HEK293 (cell line): ENCODE measurements at regions not wholly inside any gene's neighbourhood (a gene's known extent, or its start where the extent isn't known, plus 50 kb on each side); places are given as distances from the start of the nearest gene placed in this dataset.

Source experiments
- CTCF ChIA-PET: fragments of 350-600 bp; formaldehyde crosslinking; extraction: SDS; loops from one replicate; lab custom pipeline; 2021; ENCODE audit warnings: antibody characterized with exemption; lab: Yijun Ruan, JAX
- POLR2A ChIA-PET: fragments of 300-600 bp; formaldehyde crosslinking; extraction: SDS; loops from one replicate; lab custom pipeline; 2020; ENCODE audit warnings: antibody characterized with exemption, inconsistent platforms; lab: Yijun Ruan, JAX
- H3K27ac ChIP-seq: fragments of 200-500 bp; sonication (Bioruptor generic); 2 replicates; pipeline ENCODE4 v1.5.1; 2014; ENCODE audit warnings: low read depth, low read length, control low read depth, inconsistent platforms; ENCODE audit errors: extremely low read depth
- H3K36me3 ChIP-seq, 2 experiments: fragments of 200-500 bp in 1 of 2; sonication (Bioruptor generic) in 1 of 2; 1 replicate in 1 of 2; 2 replicates in 1 of 2; pipeline ENCODE4 v1.5.1; 2014 to 2017; ENCODE audit warnings: inconsistent platforms in 2 of 2, low read length in 2 of 2; ENCODE audit not compliant: control insufficient read depth in 2 of 2, insufficient read depth in 1 of 2
- H3K4me1 ChIP-seq: fragments of 200-500 bp; sonication (Bioruptor generic); 2 replicates; pipeline ENCODE4 v1.5.1; 2014; ENCODE audit warnings: mild to moderate bottlenecking, low read length, inconsistent platforms; ENCODE audit not compliant: control insufficient read depth, insufficient read depth
- H3K4me3 ChIP-seq: 2 replicates; pipeline ENCODE4 v1.5.1; 2011; ENCODE audit warnings: low read depth, mild to moderate bottlenecking, control low read depth, low read length, moderate library complexity
- H3K9me3 ChIP-seq: fragments of 200-500 bp; sonication (Bioruptor generic); 2 replicates; pipeline ENCODE4 v1.5.1; 2014; ENCODE audit warnings: low read depth, low read length, inconsistent platforms; ENCODE audit not compliant: control insufficient read depth, insufficient read depth
- MEIS1 ChIP-seq: sonication (generic); formaldehyde crosslinking; IDR thresholded peaks from 2 replicates; pipeline ENCODE4 v1.8.1; 2022; ENCODE audit warnings: missing genetic modification reagents, mild to moderate bottlenecking, borderline replicate concordance
- TSHZ1 ChIP-seq: fragments of 450-650 bp; formaldehyde crosslinking; IDR thresholded peaks from 2 replicates; pipeline ENCODE4 v1.5.1; 2016; ENCODE audit warnings: missing biosample characterization, missing genetic modification characterization, borderline replicate concordance
- ZBTB48 ChIP-seq: fragments of 450-650 bp; formaldehyde crosslinking; IDR thresholded peaks from 2 replicates; pipeline ENCODE4 v1.5.1; 2016; ENCODE audit warnings: missing biosample characterization, missing genetic modification characterization
- ZNF10 ChIP-seq: fragments of 450-650 bp; formaldehyde crosslinking; IDR thresholded peaks from 2 replicates; pipeline ENCODE4 v1.5.1; 2017; ENCODE audit warnings: missing biosample characterization, missing genetic modification characterization
- ZNF112 ChIP-seq: fragments of 450-650 bp; formaldehyde crosslinking; IDR thresholded peaks from 2 replicates; pipeline ENCODE4 v1.5.0; 2017; ENCODE audit warnings: missing biosample characterization, missing genetic modification characterization
- ZNF121 ChIP-seq: fragments of 450-650 bp; formaldehyde crosslinking; IDR thresholded peaks from 2 replicates; pipeline ENCODE4 v1.5.1; 2016; ENCODE audit warnings: missing biosample characterization, missing genetic modification characterization
- ZNF280C ChIP-seq: fragments of 450-650 bp; formaldehyde crosslinking; IDR thresholded peaks from 2 replicates; pipeline ENCODE4 v1.5.1; 2016; ENCODE audit warnings: missing biosample characterization, missing genetic modification characterization
- ZNF354C ChIP-seq: fragments of 450-650 bp; formaldehyde crosslinking; IDR thresholded peaks from 2 replicates; pipeline ENCODE4 v1.5.1; 2016; ENCODE audit warnings: missing biosample characterization, missing genetic modification characterization, low read depth, borderline replicate concordance
- ZNF394 ChIP-seq: fragments of 450-650 bp; formaldehyde crosslinking; IDR thresholded peaks from 2 replicates; pipeline ENCODE4 v1.5.1; 2016; ENCODE audit warnings: missing biosample characterization, missing genetic modification characterization, mild to moderate bottlenecking, moderate library complexity, borderline replicate concordance
- ZNF416 ChIP-seq: fragments of 450-650 bp; formaldehyde crosslinking; IDR thresholded peaks from 2 replicates; pipeline ENCODE4 v1.5.1; 2016; ENCODE audit warnings: missing biosample characterization, missing genetic modification characterization
- ZNF514 ChIP-seq: fragments of 450-650 bp; formaldehyde crosslinking; IDR thresholded peaks from 2 replicates; pipeline ENCODE4 v1.5.1; 2016; ENCODE audit warnings: missing biosample characterization, missing genetic modification characterization
- ZNF571 ChIP-seq: fragments of 450-650 bp; formaldehyde crosslinking; IDR thresholded peaks from 2 replicates; pipeline ENCODE4 v1.5.0; 2017; ENCODE audit warnings: missing biosample characterization, missing genetic modification characterization
- ZNF580 ChIP-seq: fragments of 450-650 bp; formaldehyde crosslinking; IDR thresholded peaks from 2 replicates; pipeline ENCODE4 v1.5.1; 2016; ENCODE audit warnings: missing biosample characterization, missing genetic modification characterization
- ZNF626 ChIP-seq: fragments of 450-650 bp; sonication (Bioruptor Pico); formaldehyde crosslinking; IDR thresholded peaks from 2 replicates; pipeline ENCODE4 v1.5.1; 2018; ENCODE audit warnings: missing biosample characterization, missing genetic modification characterization, inconsistent platforms
- ZNF670 ChIP-seq: fragments of 450-650 bp; formaldehyde crosslinking; IDR thresholded peaks from 2 replicates; pipeline ENCODE4 v1.5.1; 2016; ENCODE audit warnings: missing biosample characterization, missing genetic modification characterization, low read depth
- ZNF677 ChIP-seq: fragments of 450-650 bp; IDR thresholded peaks from 2 replicates; pipeline ENCODE4 v1.5.0; 2018; ENCODE audit warnings: missing biosample characterization, mild to moderate bottlenecking, missing genetic modification characterization, moderate library complexity
- ZNF776 ChIP-seq: fragments of 450-650 bp; formaldehyde crosslinking; IDR thresholded peaks from 2 replicates; pipeline ENCODE4 v1.5.0; 2017; ENCODE audit warnings: missing biosample characterization, missing genetic modification characterization, borderline replicate concordance
- ZNF843 ChIP-seq: fragments of 450-650 bp; formaldehyde crosslinking; IDR thresholded peaks from 2 replicates; pipeline ENCODE4 v1.5.1; 2016; ENCODE audit warnings: missing biosample characterization, missing genetic modification characterization

- H3K4me3 ChIP-seq, result no peak overlapping the region
- POLR2A ChIA-PET, result no interaction called here
- H3K27ac ChIP-seq, result no peak overlapping the region
- no peaks in the 10 kb centered on the region for H3K36me3 ChIP-seq
- TF ChIP-seq TSHZ1 (tag by site-specific recombination) (no peak), ZNF580 (tag by site-specific recombination) (no peak), ZNF843 (tag by site-specific recombination) (no peak), ZNF10 (peak; percentile 71), ZNF112 (tag by site-specific recombination) (no peak)
- H3K9me3 ChIP-seq, result no peaks in the 10 kb centered on the region
- H3K4me1 ChIP-seq, result peaks cover 3% of the 10 kb centered on the region; the same call in 1 of the 2 replicates
- CTCF ChIA-PET, result interaction anchor here (0.7 kb wide), 2 partner anchors 55 to 182 kb away, joined by 3 read pairs; no protein-coding TSS in a partner anchor
Measured at GRCh38 chr10:21083861-21084260, 186.8 kb upstream of the NEBL start.

- Histone ChIP-seq H3K4me1 (peaks cover 3% of the 10 kb centered on the region; the same call in 1 of the 2 replicates), H3K36me3 (no peaks in the 10 kb centered on the region), H3K9me3 (no peaks in the 10 kb centered on the region), H3K27ac (no peak overlapping the region), H3K4me3 (no peak overlapping the region)
- POLR2A ChIA-PET, result no interaction called here
- CTCF ChIA-PET, result no interaction called here
- no peak for TF ChIP-seq ZNF571 (tag by site-specific recombination)
- no peak for TF ChIP-seq ZNF394 (tag by site-specific recombination)
- no peak for TF ChIP-seq ZNF670
- TF ChIP-seq ZBTB48 (tag by site-specific recombination), result no peak
- no peak for TF ChIP-seq ZNF626 (tag by site-specific recombination)
- no peak for TF ChIP-seq ZNF354C (tag by site-specific recombination)
- no peak for TF ChIP-seq ZNF416 (tag by site-specific recombination)
- no peak for TF ChIP-seq ZNF280C (tag by site-specific recombination)
- TF ChIP-seq ZNF121, result no peak
- TF ChIP-seq ZNF514 (tag by site-specific recombination), result no peak
- no peak for TF ChIP-seq ZNF677 (tag by site-specific recombination)
- no peak for TF ChIP-seq MEIS1
- TF ChIP-seq ZNF776, result no peak
Measured at GRCh38 chr10:21082206-21082605, 185.1 kb upstream of the NEBL start.
